ENCODE measurements at regions not wholly inside any gene's neighbourhood (a gene's known extent, or its start where the extent isn't known, plus 50 kb on each side); places are given as distances from the start of the nearest gene placed in this dataset.
A peak's percentile ranks its signal among the peaks of the same experiment; 100 is the strongest.
"Not testable (repeated sequence)": the region's sequence is repeated elsewhere in the genome, so short reads cannot be mapped to it uniquely, and the experiment has no call there.

GRCh38 chr2:60359569-60359968, 193.9 kb downstream of the BCL11A start:
- ATAC-seq (no peak), DNase-seq (no peak)
- intact Hi-C loops (cut with DNase I, micrococcal nuclease): no loop called here

DNA sequence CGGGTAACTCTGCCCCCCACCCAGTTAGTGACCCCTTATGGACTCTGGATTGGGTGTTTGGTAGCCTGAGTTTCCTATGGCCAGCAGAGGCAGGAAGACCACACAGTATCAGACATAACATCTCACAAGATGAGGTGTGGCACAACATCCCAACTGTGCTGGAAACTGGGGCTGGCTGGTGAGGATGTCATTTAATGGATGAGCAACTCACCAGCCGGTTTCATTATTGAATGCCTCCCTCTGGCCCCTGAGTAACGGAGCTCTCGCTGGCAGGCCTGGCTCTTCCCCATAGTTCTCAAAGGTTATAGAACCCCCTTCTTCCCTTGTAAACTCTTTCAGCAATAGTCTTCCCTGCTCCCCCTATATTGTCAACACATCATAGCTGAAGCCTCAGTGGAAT, 195.0 kb downstream of the BCL11A start:
- no peak for ATAC-seq

DNA sequence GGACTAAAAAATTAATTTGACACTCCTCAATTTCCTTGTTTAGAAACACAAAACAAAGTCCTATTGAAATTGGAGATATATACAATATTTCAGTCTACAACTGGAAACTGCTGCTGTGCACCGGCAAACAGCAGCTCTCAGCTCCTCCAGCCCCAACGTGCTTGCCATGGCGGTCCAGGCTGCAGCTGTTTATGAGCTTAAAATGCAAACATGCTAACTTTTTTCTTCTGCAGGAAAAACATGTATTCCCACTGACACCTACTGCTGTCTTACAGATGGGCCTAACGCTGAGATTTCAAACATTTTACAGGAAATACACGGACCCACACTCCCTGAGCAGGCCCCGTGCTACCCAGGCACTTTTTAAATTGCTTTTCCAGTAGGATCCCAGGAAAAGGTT, 195.5 kb downstream of the BCL11A start:
- intact Hi-C loops (cut with DNase I, micrococcal nuclease): no loop called here
- ATAC-seq: no peak

More for the DNA sequence above, 195.0 kb downstream of the BCL11A start:
- DNase-seq: no peak
- intact Hi-C loops (cut with DNase I, micrococcal nuclease): no loop called here

GRCh38 chr2:60356346-60356745, 197.1 kb downstream of the BCL11A start:
- intact Hi-C loops (cut with DNase I, micrococcal nuclease): no loop called here
- DNase-seq: no peak
- no peak for ATAC-seq

More for the DNA sequence above, 195.5 kb downstream of the BCL11A start:
- DNase-seq: no peak

GRCh38 chr2:60355849-60356261, 197.6 kb downstream of the BCL11A start:
- no peak for DNase-seq
- no peak for ATAC-seq
- intact Hi-C loops (cut with DNase I, micrococcal nuclease): no loop called here

GRCh38 chr2:60354713-60355112, 198.7 kb downstream of the BCL11A start:
- no peak for ATAC-seq
- intact Hi-C loops (cut with DNase I, micrococcal nuclease): no loop called here

GRCh38 chr2:60353863-60354262, 199.6 kb downstream of the BCL11A start:
- intact Hi-C loops (cut with DNase I, micrococcal nuclease): no loop called here
- no peak for DNase-seq
- ATAC-seq: no peak

More at GRCh38 chr2:60354713-60355112, 198.7 kb downstream of the BCL11A start:
- DNase-seq: no peak

DNA sequence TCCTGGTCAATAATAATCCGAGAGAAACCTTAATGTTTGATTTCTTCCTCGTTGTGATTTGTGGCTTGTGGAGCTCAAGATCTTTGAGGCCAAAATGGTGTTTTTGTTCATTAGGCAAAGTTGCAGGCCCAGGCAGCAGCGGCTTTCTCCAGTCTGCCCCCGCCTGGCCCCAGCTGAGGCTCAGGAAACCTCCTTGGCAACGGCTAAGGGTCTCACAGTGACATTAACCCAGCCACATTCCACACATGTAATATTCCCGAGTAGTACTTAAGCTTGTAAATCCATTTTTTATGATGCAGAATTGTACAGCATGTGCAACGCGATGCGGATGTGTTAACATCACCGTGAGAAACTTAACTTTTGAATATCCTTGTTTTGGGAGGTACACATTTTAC, 200.1 kb downstream of the BCL11A start:
- DNase-seq (no peak), ATAC-seq (no peak)
- intact Hi-C loops (cut with DNase I, micrococcal nuclease): no loop called here

DNA sequence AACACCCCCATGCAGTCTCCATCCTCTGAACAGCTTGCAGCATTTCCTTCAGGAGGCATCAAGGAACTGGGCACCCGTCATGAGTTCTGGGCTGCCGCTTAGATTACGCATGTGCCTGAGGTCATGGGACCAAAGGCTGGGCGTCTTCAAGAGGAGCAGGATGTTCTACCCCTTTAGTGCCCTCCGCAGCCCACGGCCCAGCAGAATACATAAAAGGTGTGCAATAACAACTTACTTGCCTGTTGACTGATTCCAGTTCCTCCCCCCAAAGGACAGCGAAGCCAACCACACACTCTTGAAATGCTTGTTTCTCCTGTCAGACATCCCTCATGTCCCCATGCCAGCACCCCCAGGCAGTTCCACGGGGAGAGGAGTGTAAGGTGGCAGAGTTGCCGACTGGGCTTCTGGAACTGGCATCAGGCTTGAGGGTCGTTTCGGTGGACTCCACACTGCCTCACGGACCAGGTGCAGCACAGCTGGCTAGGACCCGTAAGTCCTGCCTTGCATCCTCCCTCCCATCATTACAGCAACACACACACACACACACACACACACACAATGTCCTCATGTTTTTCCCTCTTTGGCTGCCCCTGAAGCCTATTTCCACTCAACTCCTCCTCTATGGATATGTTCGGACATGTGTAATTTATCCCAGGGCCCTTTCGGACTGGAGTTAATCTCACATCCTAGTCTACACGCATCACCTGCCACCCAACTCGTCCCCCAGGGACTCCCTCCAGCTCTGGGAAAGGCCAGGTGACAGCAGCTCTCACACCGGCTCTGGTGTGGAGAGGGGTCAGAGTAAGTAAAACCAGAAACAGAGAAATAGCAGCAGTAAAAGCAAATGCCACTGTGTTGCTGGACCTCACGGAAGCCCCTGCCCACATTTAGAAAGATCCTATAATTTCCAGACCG, 200.7 kb downstream of the BCL11A start:
- intact Hi-C loops (cut with DNase I, micrococcal nuclease): no loop called here
- ATAC-seq: no peak
- DNase-seq: peak in 1 of 2 donors; percentile 19

- no peak for ATAC-seq
- intact Hi-C loops (cut with DNase I, micrococcal nuclease): no loop called here
- no peak for DNase-seq
These were observed 201.7 kb downstream of the BCL11A start for GRCh38 chr2:60351802-60352201.

- ATAC-seq: no peak
- DNase-seq: no peak
- intact Hi-C loops (cut with DNase I, micrococcal nuclease): no loop called here
These were observed 202.1 kb downstream of the BCL11A start for GRCh38 chr2:60351321-60351720.

GRCh38 chr2:60350791-60351190, 202.7 kb downstream of the BCL11A start:
- peak; percentile 44 for ATAC-seq
- intact Hi-C loops (cut with DNase I, micrococcal nuclease): no loop called here
- no peak for DNase-seq

DNA sequence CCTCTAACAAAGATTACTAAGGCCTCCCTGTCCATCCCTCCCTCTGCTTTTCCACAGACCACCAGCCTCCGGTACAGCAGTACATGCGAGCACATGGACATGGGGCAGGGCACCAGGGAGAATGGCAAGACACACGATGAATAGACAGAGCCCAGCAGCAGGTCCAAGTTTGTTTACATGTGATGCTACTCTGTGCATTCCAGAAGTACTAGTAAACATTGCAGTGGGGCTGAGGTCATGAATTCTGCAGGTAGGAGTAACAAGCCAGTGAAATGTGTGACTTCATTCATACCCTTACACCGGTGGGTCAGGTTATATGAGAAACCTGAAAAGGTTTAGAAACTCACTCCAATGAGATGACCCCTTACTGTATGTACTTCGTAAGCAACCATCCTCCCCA, 205.7 kb downstream of the BCL11A start:
- intact Hi-C loops (cut with DNase I, micrococcal nuclease): no loop called here

GRCh38 chr2:60342491-60342890, 211.0 kb downstream of the BCL11A start:
- DNase-seq; ATAC-seq; intact Hi-C loops (cut with DNase I, micrococcal nuclease): not testable (repeated sequence)

More for the DNA sequence above, 205.7 kb downstream of the BCL11A start:
- DNase-seq (no peak), ATAC-seq (no peak)

DNA sequence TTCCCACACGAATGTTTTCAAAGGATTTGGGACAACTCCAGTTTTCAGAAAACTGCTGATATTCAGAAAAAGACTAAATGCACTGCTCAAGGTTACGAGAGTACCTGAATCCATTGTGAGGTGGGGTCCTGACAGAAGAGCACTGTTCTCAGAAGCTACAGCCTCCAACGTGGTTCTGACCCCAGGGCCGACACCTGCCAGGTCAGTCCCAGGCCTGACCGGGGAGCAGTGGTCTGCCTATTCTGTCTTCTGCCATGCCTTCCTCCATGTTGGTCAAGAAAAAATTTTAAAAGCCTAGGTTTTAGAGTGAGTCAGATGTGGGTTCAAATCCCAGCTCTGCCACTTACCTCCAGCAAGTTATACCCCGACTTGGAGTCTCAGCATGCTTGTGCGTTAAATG, 212.3 kb downstream of the BCL11A start:
- ATAC-seq: no peak
- intact Hi-C loops (cut with DNase I, micrococcal nuclease): no loop called here

GRCh38 chr2:60339286-60339685, 214.2 kb downstream of the BCL11A start:
- DNase-seq (no peak), ATAC-seq (no peak)
- intact Hi-C loops (cut with DNase I, micrococcal nuclease): no loop called here

More for the DNA sequence above, 212.3 kb downstream of the BCL11A start:
- no peak for DNase-seq

GRCh38 chr2:60337142-60337497, 216.3 kb downstream of the BCL11A start:
- ATAC-seq (no peak), DNase-seq (no peak)
- intact Hi-C loops (cut with DNase I, micrococcal nuclease): no loop called here

DNA sequence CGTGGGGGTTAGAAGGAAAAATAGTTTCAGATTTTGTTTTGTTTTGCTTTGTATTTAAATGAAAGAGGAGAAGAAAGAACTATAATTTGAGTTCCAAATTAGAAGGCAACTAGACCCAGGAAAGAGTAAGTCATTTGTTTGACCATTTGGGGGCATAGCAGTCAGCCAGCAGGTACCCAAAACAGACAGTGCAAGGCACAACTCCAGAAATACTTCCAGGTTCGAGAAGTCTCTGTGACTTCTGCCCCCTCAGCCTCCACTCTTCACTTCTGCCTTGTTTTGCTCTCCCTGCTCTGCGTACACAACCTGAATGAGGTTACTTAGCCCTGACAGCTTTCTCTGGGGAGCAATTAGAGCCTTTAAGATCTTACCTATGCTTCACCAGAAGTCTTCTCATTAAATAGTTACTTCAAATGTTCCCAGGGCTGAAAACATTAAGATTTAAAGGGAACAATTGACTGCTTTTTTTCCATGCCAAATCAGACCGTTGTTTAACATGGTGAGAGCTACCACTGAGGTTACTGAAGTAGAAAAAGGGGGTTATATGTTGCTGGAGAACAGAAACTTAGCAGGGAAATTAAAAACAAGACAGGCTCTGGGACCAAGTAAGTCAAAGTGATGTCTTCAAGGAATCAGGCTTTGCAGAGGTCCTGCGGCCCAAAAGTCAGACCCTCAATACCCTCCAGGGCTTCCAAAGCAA, 216.9 kb downstream of the BCL11A start:
- no peak for ATAC-seq
- intact Hi-C loops (cut with DNase I, micrococcal nuclease): no loop called here
- no peak for DNase-seq

- intact Hi-C loops (cut with DNase I, micrococcal nuclease): no loop called here
- DNase-seq (no peak), ATAC-seq (no peak)
These were observed 217.8 kb downstream of the BCL11A start for GRCh38 chr2:60335533-60336237.

GRCh38 chr2:60334610-60335009, 218.8 kb downstream of the BCL11A start:
- DNase-seq: no peak
- intact Hi-C loops (cut with DNase I, micrococcal nuclease): no loop called here
- ATAC-seq: no peak

Measured in left colon (tissue), 2 donors.